A549 (cell line): ENCODE measurements at regions not wholly inside any gene's neighbourhood (a gene's known extent, or its start where the extent isn't known, plus 50 kb on each side); places are given as distances from the start of the nearest gene placed in this dataset.

ENCODE experiments used
- MAFK ChIP-seq: fragments of 450-650 bp; IDR thresholded peaks from 2 replicates; pipeline ENCODE4 v1.6.1; 2014; ENCODE audit not compliant: partially characterized antibody
- NFE2L2 ChIP-seq: fragments of 150-350 bp; conservative IDR thresholded peaks from 2 replicates; pipeline ENCODE4 v1.6.1; 2014; ENCODE audit warnings: low read length
- TF ChIP-seq, protein P1 (sequence below): fragments of >200 bp; sonication (Bioruptor Twin); formaldehyde crosslinking; IDR thresholded peaks from 3 replicates; pipeline ENCODE4 v1.5.1; 2016

DNA sequence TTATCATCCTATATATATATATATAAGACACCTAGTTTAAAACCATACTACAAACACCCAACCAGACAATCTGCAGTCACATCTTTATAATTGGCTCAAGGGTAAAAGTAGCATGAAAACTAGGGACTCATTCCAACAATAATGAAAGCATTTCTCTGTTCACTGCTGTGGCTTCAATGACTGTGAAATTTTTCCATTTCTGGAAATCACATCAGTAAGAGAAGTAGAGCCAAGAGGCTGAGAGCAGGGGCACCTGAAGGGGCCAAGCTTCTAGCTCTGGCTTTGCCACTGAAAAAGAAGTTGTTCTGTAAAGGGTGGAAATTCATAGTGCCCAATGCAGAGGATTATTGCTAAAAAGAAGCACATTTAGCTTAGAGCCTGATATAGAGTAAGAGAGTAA is 158.6 kb upstream of the GLI3 start:
- TF ChIP-seq, protein P1, sequence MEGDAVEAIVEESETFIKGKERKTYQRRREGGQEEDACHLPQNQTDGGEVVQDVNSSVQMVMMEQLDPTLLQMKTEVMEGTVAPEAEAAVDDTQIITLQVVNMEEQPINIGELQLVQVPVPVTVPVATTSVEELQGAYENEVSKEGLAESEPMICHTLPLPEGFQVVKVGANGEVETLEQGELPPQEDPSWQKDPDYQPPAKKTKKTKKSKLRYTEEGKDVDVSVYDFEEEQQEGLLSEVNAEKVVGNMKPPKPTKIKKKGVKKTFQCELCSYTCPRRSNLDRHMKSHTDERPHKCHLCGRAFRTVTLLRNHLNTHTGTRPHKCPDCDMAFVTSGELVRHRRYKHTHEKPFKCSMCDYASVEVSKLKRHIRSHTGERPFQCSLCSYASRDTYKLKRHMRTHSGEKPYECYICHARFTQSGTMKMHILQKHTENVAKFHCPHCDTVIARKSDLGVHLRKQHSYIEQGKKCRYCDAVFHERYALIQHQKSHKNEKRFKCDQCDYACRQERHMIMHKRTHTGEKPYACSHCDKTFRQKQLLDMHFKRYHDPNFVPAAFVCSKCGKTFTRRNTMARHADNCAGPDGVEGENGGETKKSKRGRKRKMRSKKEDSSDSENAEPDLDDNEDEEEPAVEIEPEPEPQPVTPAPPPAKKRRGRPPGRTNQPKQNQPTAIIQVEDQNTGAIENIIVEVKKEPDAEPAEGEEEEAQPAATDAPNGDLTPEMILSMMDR, result no peak
- TF ChIP-seq MAFK (no peak), NFE2L2 (no peak)
